ENCODE measurements at regions not wholly inside any gene's neighbourhood (a gene's known extent, or its start where the extent isn't known, plus 50 kb on each side); places are given as distances from the start of the nearest gene placed in this dataset.

- H3K4me3 ChIP-seq (replicated peaks; ENCODE audit: low read depth, low read length) = no peak overlapping the region
- no peak for TF ChIP-seq CTCF (IDR thresholded peaks at IDR 0.05; ENCODE audit: low read depth, low read length, missing control alignments)
- DNase-seq (ENCODE audit: extremely low read depth, low read depth) = no peak
Measured at GRCh38 chr4:181176306-181176705, 1066.9 kb upstream of the TENM3 start.

- no peak for DNase-seq (ENCODE audit: extremely low read depth, low read depth)
- no peak for TF ChIP-seq CTCF (IDR thresholded peaks at IDR 0.05; ENCODE audit: low read depth, low read length, missing control alignments)
- H3K4me3 ChIP-seq (replicated peaks; ENCODE audit: low read depth, low read length) = no peak overlapping the region
Measured at GRCh38 chr4:181181331-181181730, 1061.9 kb upstream of the TENM3 start.

- no peak overlapping the region for H3K4me3 ChIP-seq (replicated peaks; ENCODE audit: low read depth, low read length)
- no peak for DNase-seq (ENCODE audit: extremely low read depth, low read depth)
- TF ChIP-seq CTCF (IDR thresholded peaks at IDR 0.05; ENCODE audit: low read depth, low read length, missing control alignments) = no peak
Measured at GRCh38 chr4:181189751-181190150, 1053.5 kb upstream of the TENM3 start.

- H3K4me3 ChIP-seq (replicated peaks; ENCODE audit: low read depth, low read length) = no peak overlapping the region
- no peak for TF ChIP-seq CTCF (IDR thresholded peaks at IDR 0.05; ENCODE audit: low read depth, low read length, missing control alignments)
- no peak for DNase-seq (ENCODE audit: extremely low read depth, low read depth)
Measured at GRCh38 chr4:181193131-181193930, 1049.9 kb upstream of the TENM3 start.

- no peak for TF ChIP-seq CTCF (IDR thresholded peaks at IDR 0.05; ENCODE audit: low read depth, low read length, missing control alignments)
- no peak overlapping the region for H3K4me3 ChIP-seq (replicated peaks; ENCODE audit: low read depth, low read length)
- DNase-seq (ENCODE audit: extremely low read depth, low read depth) = no peak
Measured at GRCh38 chr4:181194096-181194495, 1049.1 kb upstream of the TENM3 start.

- no peak for TF ChIP-seq CTCF (IDR thresholded peaks at IDR 0.05; ENCODE audit: low read depth, low read length, missing control alignments)
- DNase-seq (ENCODE audit: extremely low read depth, low read depth) = no peak
- H3K4me3 ChIP-seq (replicated peaks; ENCODE audit: low read depth, low read length) = no peak overlapping the region
Measured at GRCh38 chr4:181200076-181200475, 1043.1 kb upstream of the TENM3 start.

GRCh38 chr4:181202240-181202639 is 1041.0 kb upstream of the TENM3 start:
- no peak overlapping the region for H3K4me3 ChIP-seq (replicated peaks; ENCODE audit: low read depth, low read length)

More at GRCh38 chr4:181202240-181202639, 1041.0 kb upstream of the TENM3 start:
- no peak for TF ChIP-seq CTCF (IDR thresholded peaks at IDR 0.05; ENCODE audit: low read depth, low read length, missing control alignments)
- DNase-seq (ENCODE audit: extremely low read depth, low read depth) = no peak

All from HFF-Myc (cell line).